ENCODE measurements at regions not wholly inside any gene's neighbourhood (a gene's known extent, or its start where the extent isn't known, plus 50 kb on each side); places are given as distances from the start of the nearest gene placed in this dataset.

GRCh38 chr16:62764572-62764971 is 728.3 kb upstream of the CDH8 start:
- no peak for TF ChIP-seq CTCF (IDR thresholded peaks at IDR 0.05; ENCODE audit: poor library complexity)
- TF ChIP-seq EZH2 (IDR thresholded peaks at IDR 0.05; ENCODE audit: borderline replicate concordance): no peak
- no peak for TF ChIP-seq EZH2phosphoT487 (IDR thresholded peaks at IDR 0.05; ENCODE audit: low read depth, severe bottlenecking, unreplicated experiment)
